HG03575 (cell line): ENCODE measurements at regions not wholly inside any gene's neighbourhood (a gene's known extent, or its start where the extent isn't known, plus 50 kb on each side); places are given as distances from the start of the nearest gene placed in this dataset.

Source experiments
- ATAC-seq: cut with Tn5 transposase; IDR thresholded peaks from one replicate; pipeline ENCODE4 v1.9.1; 2021; ENCODE audit not compliant: unreplicated experiment, insufficient number of reproducible peaks, low FRiP score; ENCODE audit errors: extremely low read depth

GRCh38 chrX:39877905-39878304 lies 219.9 kb downstream of the BCOR start:
- ATAC-seq = no peak

DNA sequence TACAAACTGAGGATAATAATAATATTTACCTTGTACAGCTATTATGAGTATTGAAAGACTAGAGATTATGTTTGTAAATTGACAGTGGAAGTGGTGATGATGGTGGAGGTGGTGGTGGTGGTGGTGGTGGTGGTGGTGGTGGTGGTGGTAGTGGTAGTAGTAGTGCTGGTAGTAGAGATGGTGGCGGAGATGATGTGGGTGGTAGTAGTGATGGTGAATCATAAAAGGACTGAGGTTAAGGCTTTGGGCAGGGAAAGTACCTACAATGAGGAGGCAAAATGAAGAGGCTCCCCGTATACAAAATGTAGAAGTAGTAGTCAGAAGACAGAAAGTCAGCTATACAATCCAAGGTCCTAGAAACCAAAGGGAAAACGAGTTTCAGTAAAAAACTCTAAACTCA lies 214.1 kb downstream of the BCOR start:
- no peak for ATAC-seq

DNA sequence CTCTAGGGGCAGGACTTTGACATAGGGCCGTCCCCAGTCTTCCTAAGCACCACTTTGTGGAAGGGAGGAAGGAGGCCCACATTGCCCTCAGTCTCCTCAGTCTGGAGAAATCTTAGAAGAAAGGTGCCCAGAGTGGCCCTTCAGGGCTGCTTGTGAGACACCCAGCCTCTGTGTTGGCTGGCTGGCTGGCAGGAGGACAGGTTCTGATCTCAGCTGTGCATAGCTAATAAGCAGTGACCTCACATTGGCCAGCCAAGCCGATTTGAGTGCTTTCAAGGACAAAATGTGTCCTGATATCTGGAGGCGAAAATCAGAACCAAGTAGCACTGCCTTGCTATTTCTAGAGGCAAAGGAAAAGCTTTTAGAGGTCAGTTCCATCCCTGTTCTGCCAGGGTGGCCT lies 211.5 kb downstream of the BCOR start:
- no peak for ATAC-seq

GRCh38 chrX:39888730-39889129 lies 209.0 kb downstream of the BCOR start:
- no peak for ATAC-seq

- no peak for ATAC-seq
These were observed 208.1 kb downstream of the BCOR start for GRCh38 chrX:39889704-39890103.

DNA sequence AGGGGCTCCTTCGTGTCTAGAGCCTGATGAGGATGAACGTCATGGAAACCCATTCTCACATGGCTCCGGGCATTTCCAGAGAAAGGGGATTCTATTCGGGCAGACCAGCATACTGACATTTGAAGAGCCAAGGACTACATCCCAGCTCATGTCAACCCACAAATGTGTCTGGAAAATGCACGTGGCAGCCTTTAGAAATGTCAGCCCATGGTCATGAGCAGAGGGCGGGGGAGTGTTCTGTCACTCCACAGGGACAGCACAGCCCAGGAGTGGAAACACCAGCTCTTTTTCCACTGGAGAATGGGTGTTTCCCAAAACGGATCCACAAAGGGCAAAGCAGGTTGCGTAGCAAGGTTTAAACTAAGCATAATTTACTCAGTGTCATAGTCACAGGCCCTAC lies 207.0 kb downstream of the BCOR start:
- no peak for ATAC-seq

DNA sequence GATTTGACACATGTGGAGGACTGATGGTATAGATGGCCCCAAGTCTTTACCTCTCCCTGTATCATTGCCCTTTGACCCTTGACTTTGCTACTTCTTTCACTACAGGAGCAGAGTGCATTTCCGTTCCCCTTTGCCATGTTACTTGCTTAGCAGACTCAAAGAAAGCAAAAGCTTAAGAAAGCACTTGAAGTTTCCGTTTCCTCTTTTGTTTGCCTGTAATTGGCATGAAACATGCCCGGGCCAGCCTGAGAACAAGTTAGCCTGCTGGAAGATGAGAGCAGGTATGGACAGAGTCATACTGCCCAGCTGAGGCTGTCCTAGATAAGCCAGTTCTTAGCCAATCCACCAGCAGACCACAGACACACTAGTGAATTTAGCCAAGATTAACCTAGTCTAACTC lies 206.0 kb downstream of the BCOR start:
- no peak for ATAC-seq

DNA sequence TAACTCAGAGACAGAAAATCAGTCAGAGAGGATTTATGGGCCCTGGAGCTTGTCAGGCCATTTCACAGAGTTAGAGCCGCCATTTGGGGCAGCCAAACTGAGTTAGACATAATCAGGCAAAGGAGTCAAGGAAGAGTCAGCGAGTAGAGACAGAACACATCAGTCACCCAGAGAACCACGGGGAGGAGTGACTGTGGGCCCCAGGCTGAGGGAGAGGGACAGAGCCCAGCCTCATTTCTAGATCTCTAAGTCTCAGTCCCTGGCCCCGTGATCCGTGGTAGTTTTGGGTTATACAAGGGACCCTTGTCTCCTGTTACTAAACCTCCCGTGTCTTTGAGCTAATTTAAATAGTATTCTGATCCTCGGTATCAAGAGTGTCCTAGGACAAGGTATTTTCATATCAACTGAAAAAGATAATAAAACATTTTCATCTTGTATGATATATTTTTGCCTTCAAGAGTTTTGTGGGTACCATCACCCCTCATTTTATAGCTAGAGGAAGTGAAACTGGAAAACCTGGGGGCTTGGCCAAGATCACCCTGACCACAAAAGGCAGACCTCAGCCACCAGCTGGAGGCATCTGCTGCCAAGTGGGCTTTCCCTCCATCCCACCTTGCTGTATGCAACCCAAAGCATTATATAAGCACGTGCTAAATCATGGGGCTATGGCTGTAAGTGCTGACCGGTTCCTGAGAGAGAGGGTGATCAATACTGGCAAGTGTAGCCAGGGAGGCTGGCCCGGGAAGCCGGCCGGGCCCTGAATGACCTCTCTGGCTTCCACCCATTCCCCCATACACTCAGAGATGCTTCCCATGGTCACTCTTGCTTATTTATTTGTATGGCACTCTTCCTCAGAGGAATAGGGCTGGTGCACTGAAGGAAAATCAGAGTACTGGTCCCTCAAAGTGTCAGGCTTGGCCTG lies 204.1 kb downstream of the BCOR start:
- ATAC-seq = no peak

DNA sequence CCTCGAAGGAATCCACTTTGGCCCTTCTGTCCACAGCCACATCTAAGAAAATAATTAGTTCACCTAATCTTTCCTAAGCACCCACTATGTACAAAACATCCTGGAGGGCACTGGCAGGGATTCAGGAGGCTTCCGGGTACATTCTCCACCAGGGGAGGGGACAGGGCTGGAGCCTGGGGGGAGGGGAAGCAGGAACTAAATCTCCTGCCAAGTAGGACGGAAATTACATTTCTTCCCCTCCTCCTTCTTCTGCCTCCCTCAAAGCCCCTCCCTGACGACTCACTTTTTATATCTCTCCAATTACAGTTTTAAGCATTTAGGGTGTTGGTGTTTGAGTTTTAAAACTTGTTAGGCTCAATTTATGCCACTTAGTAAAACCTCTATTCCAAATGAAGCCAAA lies 203.1 kb downstream of the BCOR start:
- ATAC-seq = no peak

GRCh38 chrX:39895218-39896110 lies 202.3 kb downstream of the BCOR start:
- ATAC-seq = no peak

DNA sequence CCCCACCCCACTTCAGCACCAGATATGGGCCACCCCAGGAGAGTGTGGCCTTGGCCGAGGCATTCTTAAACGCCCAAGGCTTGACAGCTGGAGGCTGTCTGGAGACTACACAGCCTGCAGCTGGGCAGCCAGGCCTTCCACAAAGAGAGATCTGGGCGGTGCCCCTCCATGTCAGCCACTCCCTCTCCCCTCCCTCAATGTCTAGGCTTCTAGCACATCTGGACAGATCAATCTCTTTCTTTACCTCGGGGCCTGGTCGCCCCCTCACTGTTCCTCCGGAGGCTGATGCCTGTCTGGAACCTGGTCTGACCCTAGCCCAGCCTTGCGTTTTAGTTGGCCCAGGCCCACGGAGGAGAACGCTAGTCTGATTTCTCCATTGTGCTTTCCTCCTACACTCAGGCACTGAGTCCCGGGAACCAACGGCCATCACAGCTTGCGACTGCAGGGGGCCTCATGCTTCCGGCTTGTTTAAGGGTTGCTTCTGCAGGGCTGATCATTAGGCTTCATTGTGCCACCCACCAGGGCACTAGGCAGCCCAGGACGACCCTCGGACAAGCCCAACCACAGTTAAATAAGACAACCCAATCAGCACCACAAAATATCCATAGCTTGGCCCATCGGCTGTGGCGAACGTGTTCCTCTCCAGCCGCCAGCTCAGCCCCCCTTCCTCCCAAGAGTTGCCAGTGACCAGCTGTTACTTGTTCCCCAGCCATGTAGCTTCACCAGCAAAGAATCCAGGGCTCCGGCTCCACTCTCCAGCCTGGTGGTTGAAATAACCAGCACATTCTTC lies 200.6 kb downstream of the BCOR start:
- no peak for ATAC-seq

- no peak for ATAC-seq
These were observed 200.0 kb downstream of the BCOR start for GRCh38 chrX:39897741-39898097.

DNA sequence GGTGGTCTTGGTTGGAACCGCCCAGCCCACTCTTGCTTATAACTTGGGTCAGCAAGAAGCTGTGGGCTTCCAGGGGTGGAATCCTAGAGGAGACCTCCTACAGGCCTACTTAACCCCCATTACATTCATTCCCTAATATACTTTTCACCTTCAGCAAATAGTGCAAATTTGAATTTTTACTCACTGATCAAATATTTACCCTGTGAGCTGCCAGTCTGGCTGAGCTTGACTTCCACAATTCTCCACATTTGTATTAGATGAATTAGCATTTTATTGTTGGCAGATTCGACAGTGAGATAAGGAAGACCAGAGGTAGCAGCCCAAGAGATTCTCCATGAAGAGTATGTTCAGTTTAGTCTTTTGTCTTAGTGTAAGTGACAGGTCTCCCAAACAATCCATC lies 199.6 kb downstream of the BCOR start:
- no peak for ATAC-seq

- ATAC-seq = no peak
These were observed 198.7 kb downstream of the BCOR start for GRCh38 chrX:39899059-39899458.

DNA sequence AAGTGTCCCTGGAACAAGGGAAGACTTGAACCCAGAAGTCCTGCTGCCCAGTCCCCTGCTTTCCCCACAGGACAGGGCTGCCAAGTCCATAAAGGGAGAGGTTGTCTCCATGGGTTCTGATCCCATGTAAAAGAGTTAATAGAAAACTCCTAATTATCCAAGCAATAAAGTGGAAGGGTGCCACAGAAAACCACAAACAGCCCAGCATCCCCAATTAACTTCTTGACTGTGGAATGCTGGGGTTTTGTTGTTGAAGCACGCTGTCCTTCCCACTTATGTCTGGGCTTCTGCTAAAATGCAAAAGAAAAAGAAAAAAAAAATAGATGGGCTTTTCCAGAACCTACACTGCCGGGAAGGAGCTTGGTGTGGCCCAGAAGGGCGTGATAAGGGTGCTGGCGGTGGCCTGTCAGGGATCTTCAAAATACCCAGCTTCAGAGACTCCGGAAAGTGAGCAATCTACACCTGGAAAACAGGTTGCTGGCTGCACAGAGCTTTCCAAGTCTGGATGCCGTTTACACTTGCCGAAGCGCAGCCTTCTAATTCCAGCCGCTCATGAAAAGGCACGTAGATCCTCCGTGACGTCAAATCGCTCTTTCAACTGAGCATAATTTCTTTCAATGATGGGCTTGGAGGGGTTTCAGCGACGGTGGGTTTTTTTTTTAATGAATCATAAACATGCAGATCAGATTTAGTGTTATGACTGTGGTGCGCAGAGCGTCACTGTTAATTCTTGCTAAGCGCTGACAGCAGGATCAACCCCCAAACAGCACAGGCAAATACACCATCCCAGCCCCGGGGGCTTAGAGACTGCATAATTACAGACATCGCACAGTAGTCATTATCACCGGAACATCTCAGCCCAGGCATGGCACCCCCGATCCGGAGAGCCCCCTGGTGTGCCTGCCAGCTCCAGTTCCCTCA lies 197.6 kb downstream of the BCOR start:
- ATAC-seq = no peak

DNA sequence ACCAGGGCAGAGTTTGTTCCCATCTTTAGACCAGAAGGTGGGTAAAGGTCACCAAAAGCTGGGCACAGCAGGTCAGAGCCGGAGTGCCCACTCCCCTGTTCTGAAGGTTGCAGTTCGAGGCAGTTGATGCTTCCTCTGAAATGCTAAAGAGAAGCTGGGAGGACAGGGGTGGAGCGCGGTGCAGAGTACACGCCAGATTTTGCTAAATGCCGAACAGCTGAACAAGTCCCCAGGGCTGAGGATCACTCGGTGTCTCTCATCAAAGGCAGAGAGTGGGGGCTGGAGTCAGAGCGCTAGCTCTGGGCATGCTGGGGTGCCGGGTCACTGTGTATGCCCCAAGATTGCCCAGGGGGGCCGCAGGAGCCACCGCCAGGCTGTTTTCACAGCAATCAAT lies 197.0 kb downstream of the BCOR start:
- ATAC-seq = no peak

DNA sequence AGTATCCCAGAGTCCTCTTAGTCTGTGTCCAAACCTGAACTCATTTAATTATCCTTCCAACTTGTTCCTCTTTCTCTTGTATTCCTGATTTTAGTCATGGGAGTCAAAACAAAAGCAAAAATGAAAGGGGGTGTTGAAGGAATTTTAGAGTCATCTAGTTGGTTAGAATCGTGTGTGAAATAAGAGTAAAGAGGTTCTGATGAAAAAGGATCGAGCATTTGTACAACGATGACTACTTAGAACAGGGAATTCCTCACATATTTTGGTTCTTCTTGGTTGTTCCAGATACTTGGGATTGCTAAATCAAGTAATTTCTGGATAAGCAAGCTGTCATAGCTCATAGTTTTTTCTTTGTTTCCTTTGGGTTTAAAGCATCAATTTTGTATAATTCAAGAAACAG lies 194.4 kb downstream of the BCOR start:
- no peak for ATAC-seq

DNA sequence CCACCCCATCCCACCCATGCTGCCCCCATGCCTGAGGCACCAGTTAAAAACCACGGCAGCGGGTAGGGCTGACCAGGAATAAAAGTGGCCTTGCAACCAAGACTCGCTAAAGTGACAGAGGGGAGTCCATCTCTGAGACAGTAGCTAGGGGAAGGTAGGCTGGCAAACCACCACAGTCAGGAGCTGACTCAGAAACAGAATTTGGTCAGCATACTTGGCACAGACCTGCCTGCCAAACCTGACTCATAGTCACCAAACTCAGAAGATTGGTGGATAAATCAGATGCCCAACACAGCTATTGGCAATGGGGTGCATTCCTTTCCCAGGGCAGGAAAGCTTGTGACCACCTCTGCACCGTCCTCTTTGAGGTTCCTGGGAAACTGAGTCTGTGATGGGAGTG lies 193.8 kb downstream of the BCOR start:
- no peak for ATAC-seq
